Trophoblast cell (in vitro differentiated cells and primary cell): ENCODE measurements at regions not wholly inside any gene's neighbourhood (a gene's known extent, or its start where the extent isn't known, plus 50 kb on each side); places are given as distances from the start of the nearest gene placed in this dataset.

Experiments used
- DNase-seq, 2 donors: peaks; one replicate each; pipeline ENCODE4 v3.0.0-alpha.2; 2016
- H2AFZ ChIP-seq: 2 replicates; pipeline ENCODE4 v1.6.1; 2013; ENCODE audit warnings: low read length, moderate library complexity, mild to moderate bottlenecking; ENCODE audit not compliant: insufficient read depth, poor library complexity
- H2AK5ac ChIP-seq: 2 replicates; pipeline ENCODE4 v1.6.1; 2013; ENCODE audit warnings: mild to moderate bottlenecking, low read length
- H2BK120ac ChIP-seq: 2 replicates; pipeline ENCODE4 v1.6.1; 2013; ENCODE audit warnings: low read length, mild to moderate bottlenecking, moderate library complexity; ENCODE audit not compliant: insufficient read depth, poor library complexity
- H2BK12ac ChIP-seq: 2 replicates; pipeline ENCODE4 v1.6.1; 2013; ENCODE audit warnings: mild to moderate bottlenecking, low read length, moderate library complexity
- H2BK5ac ChIP-seq: 2 replicates; pipeline ENCODE4 v1.6.1; 2013; ENCODE audit warnings: low read length, low read depth, moderate library complexity, mild to moderate bottlenecking; ENCODE audit not compliant: poor library complexity
- H3K14ac ChIP-seq: 2 replicates; pipeline ENCODE4 v1.6.1; 2013; ENCODE audit warnings: mild to moderate bottlenecking, low read length
- H3K18ac ChIP-seq: 2 replicates; pipeline ENCODE4 v1.6.1; 2013; ENCODE audit warnings: mild to moderate bottlenecking, low read length
- H3K23ac ChIP-seq: 2 replicates; pipeline ENCODE4 v1.6.1; 2013; ENCODE audit warnings: low read length
- H3K27ac ChIP-seq: 2 replicates; pipeline ENCODE4 v1.5.1; 2013; ENCODE audit warnings: low read depth, mild to moderate bottlenecking, inconsistent platforms, low read length, moderate library complexity
- H3K27me3 ChIP-seq: 2 replicates; pipeline ENCODE4 v1.6.1; 2013; ENCODE audit warnings: inconsistent platforms, mild to moderate bottlenecking, low read length, moderate library complexity; ENCODE audit not compliant: insufficient read depth
- H3K36me3 ChIP-seq, 2 experiments: 1 replicate in 1 of 2; 2 replicates in 1 of 2; pipeline ENCODE4 v1.6.1; 2013; ENCODE audit warnings: low read length in 2 of 2, mild to moderate bottlenecking in 2 of 2, moderate library complexity in 1 of 2; ENCODE audit not compliant: insufficient read depth in 2 of 2, control insufficient read depth in 1 of 2
- H3K4ac ChIP-seq: 2 replicates; pipeline ENCODE4 v1.6.1; 2013; ENCODE audit warnings: low read depth, mild to moderate bottlenecking, low read length, moderate library complexity
- H3K4me1 ChIP-seq, 2 experiments: 1 replicate in 1 of 2; 2 replicates in 1 of 2; pipeline ENCODE4 v1.6.1; 2013; ENCODE audit warnings: low read length in 2 of 2, mild to moderate bottlenecking in 2 of 2, moderate library complexity in 1 of 2; ENCODE audit not compliant: insufficient read depth in 2 of 2, control insufficient read depth in 1 of 2
- H3K4me2 ChIP-seq: 2 replicates; pipeline ENCODE4 v1.6.1; 2013; ENCODE audit warnings: inconsistent platforms, mild to moderate bottlenecking, low read length, moderate library complexity
- H3K4me3 ChIP-seq: 2 replicates; pipeline ENCODE4 v1.5.1; 2013; ENCODE audit warnings: mild to moderate bottlenecking, low read depth, low read length, inconsistent platforms
- H3K79me1 ChIP-seq: one replicate; pipeline ENCODE4 v1.6.1; 2013; ENCODE audit warnings: low read length
- H3K79me2 ChIP-seq: 2 replicates; pipeline ENCODE4 v1.6.1; 2013; ENCODE audit warnings: low read length, mild to moderate bottlenecking; ENCODE audit not compliant: control insufficient read depth, insufficient read depth, poor library complexity
- H3K9ac ChIP-seq: 2 replicates; pipeline ENCODE4 v1.6.1; 2013; ENCODE audit warnings: mild to moderate bottlenecking, low read length
- H3K9me3 ChIP-seq: 2 replicates; pipeline ENCODE4 v1.6.1; 2013; ENCODE audit warnings: low read depth, mild to moderate bottlenecking, control low read depth, inconsistent platforms, low read length; ENCODE audit not compliant: insufficient read depth
- H4K12ac ChIP-seq: 2 replicates; pipeline ENCODE4 v1.6.1; 2013; ENCODE audit warnings: low read depth, mild to moderate bottlenecking, low read length, moderate library complexity
- H4K8ac ChIP-seq: 2 replicates; pipeline ENCODE4 v1.6.1; 2013; ENCODE audit warnings: low read depth, mild to moderate bottlenecking, low read length, moderate library complexity
- H4K91ac ChIP-seq: one replicate; pipeline ENCODE4 v1.6.1; 2013; ENCODE audit warnings: low read depth, mild to moderate bottlenecking, low read length, moderate library complexity
- WGBS: extraction: QIAGEN DNeasy Blood & Tissue Kit; methylation state at CpG from one replicate; pipeline ENCODE4 v1.1.7; 2013; ENCODE audit warnings: missing lambda C conversion rate; ENCODE audit not compliant: insufficient read length, insufficient coverage; ENCODE audit errors: extremely low coverage; 5-methylcytosine and 5-hydroxymethylcytosine counted together

GRCh38 chr12:84276215-84276614, 636.4 kb downstream of the SLC6A15 start:
- Histone ChIP-seq H3K79me2 (no peaks in the 10 kb centered on the region), H3K79me1 (no peaks in the 10 kb centered on the region), H2BK5ac (no peak overlapping the region), H3K9ac (no peak overlapping the region), H2AFZ (no peak overlapping the region), H2BK12ac (no peak overlapping the region), H3K9me3 (no peaks in the 10 kb centered on the region), H2BK120ac (no peak overlapping the region), H3K23ac (no peak overlapping the region), H3K4ac (no peak overlapping the region), H3K14ac (no peak overlapping the region), H4K91ac (no peak overlapping the region), H4K12ac (peak overlapping the region; percentile 43), H3K27me3 (no peaks in the 10 kb centered on the region), H3K18ac (no peak overlapping the region), H4K8ac (no peak overlapping the region), H3K36me3 (no peaks in the 10 kb centered on the region), H3K4me1 (no peaks in the 10 kb centered on the region), H3K4me2 (no peak overlapping the region), H3K4me3 (no peak overlapping the region), H3K27ac (no peak overlapping the region), H2AK5ac (no peak overlapping the region)
- no peak for DNase-seq
- WGBS: no CpG with 5 or more reads among the region's 2 CpGs

DNA sequence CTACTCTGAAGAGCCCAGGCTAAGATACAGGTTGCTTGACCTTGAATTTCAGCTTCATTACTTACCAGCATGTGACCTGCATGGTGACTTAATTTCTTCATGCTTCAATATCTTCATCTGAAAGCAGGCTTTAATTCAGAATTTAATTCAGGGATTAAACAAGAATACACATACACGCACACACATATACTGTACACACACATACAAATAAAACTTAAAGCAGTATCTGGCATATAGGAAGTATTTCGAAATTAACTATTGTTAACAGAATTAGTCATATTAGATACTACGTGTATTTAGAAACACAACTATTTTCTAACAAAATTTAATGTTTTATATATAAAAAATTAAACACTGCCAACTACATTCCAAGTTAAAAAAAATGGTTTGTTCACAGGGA, 640.3 kb downstream of the SLC6A15 start:
- H3K9ac ChIP-seq: no peak overlapping the region
- H2BK120ac ChIP-seq: no peak overlapping the region
- H2AFZ ChIP-seq: no peak overlapping the region
- no peak overlapping the region for H2BK5ac ChIP-seq
- H2AK5ac ChIP-seq: no peak overlapping the region
- no peaks in the 10 kb centered on the region for H3K79me1 ChIP-seq
- H3K27me3 ChIP-seq: no peaks in the 10 kb centered on the region
- no peak overlapping the region for H3K4me2 ChIP-seq
- DNase-seq: no peak
- H3K4me1 ChIP-seq: peaks cover 0 to 2% of the 10 kb centered on the region in 2 experiments
- no peak overlapping the region for H4K12ac ChIP-seq
- H3K18ac ChIP-seq: no peak overlapping the region
- no peak overlapping the region for H3K4me3 ChIP-seq
- H2BK12ac ChIP-seq: no peak overlapping the region
- H3K36me3 ChIP-seq: no peaks in the 10 kb centered on the region
- no peak overlapping the region for H4K91ac ChIP-seq
- WGBS: no CpG with 5 or more reads among the region's 3 CpGs
- H3K27ac ChIP-seq: no peak overlapping the region
- no peaks in the 10 kb centered on the region for H3K79me2 ChIP-seq
- H3K4ac ChIP-seq: no peak overlapping the region
- H3K9me3 ChIP-seq: no peaks in the 10 kb centered on the region
- no peak overlapping the region for H4K8ac ChIP-seq
- H3K14ac ChIP-seq: no peak overlapping the region
- H3K23ac ChIP-seq: no peak overlapping the region

GRCh38 chr12:84270470-84271140, 642.0 kb downstream of the SLC6A15 start:
- no CpG with 5 or more reads among the region's 8 CpGs for WGBS
- H3K23ac ChIP-seq: peak overlapping the region; percentile 58
- no peaks in the 10 kb centered on the region for H3K79me2 ChIP-seq
- no peak overlapping the region for H4K12ac ChIP-seq
- no peak overlapping the region for H3K9ac ChIP-seq
- no peak overlapping the region for H3K4me3 ChIP-seq
- H3K27ac ChIP-seq: no peak overlapping the region
- H2AFZ ChIP-seq: no peak overlapping the region
- no peak overlapping the region for H4K91ac ChIP-seq
- no peak overlapping the region for H2BK12ac ChIP-seq
- no peaks in the 10 kb centered on the region for H3K27me3 ChIP-seq
- peaks cover 0 to 2% of the 10 kb centered on the region in 2 experiments for H3K4me1 ChIP-seq
- no peaks in the 10 kb centered on the region for H3K9me3 ChIP-seq
- no peak overlapping the region for H2AK5ac ChIP-seq
- no peaks in the 10 kb centered on the region for H3K79me1 ChIP-seq
- H3K18ac ChIP-seq: no peak overlapping the region
- no peak overlapping the region for H3K14ac ChIP-seq
- H3K36me3 ChIP-seq: no peaks in the 10 kb centered on the region
- no peak overlapping the region for H3K4me2 ChIP-seq
- no peak overlapping the region for H2BK5ac ChIP-seq
- no peak overlapping the region for H3K4ac ChIP-seq
- no peak overlapping the region for H2BK120ac ChIP-seq
- no peak for DNase-seq
- H4K8ac ChIP-seq: no peak overlapping the region

DNA sequence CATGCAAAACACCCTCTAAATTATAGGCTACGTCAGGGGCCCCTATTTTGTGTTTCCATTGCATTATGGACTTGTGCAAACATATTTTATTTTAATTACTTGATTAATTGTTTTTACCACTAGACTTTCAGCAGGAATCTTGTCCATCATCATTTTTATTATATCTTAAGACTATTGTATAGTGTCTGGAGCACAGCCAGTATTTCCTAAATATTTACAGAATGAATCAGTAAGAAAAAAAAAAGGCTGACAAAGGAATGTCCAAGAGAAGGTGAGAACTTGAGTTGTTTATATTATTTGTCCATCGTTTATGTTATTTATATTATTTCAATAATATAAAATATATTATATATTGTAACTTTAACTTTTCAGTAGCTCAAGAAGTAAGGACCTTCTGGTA, 664.7 kb downstream of the SLC6A15 start:
- H2BK12ac ChIP-seq: no peak overlapping the region
- H3K27ac ChIP-seq: no peak overlapping the region
- no peak overlapping the region for H3K4me3 ChIP-seq
- no peak overlapping the region for H4K12ac ChIP-seq
- no peak overlapping the region for H4K91ac ChIP-seq
- H3K79me2 ChIP-seq: no peaks in the 10 kb centered on the region
- no peak overlapping the region for H3K4ac ChIP-seq
- H2BK120ac ChIP-seq: no peak overlapping the region
- no peak overlapping the region for H2AFZ ChIP-seq
- H3K9ac ChIP-seq: no peak overlapping the region
- WGBS: no CpG with 5 or more reads among the region's 2 CpGs
- H3K79me1 ChIP-seq: no peaks in the 10 kb centered on the region
- no peak overlapping the region for H2BK5ac ChIP-seq
- no peak overlapping the region for H2AK5ac ChIP-seq
- peaks cover 0 to 2% of the 10 kb centered on the region in 2 experiments for H3K36me3 ChIP-seq
- no peak overlapping the region for H4K8ac ChIP-seq
- H3K9me3 ChIP-seq: no peaks in the 10 kb centered on the region
- no peak overlapping the region for H3K23ac ChIP-seq
- no peak overlapping the region for H3K14ac ChIP-seq
- H3K18ac ChIP-seq: no peak overlapping the region
- DNase-seq: no peak
- H3K27me3 ChIP-seq: no peaks in the 10 kb centered on the region
- no peak overlapping the region for H3K4me2 ChIP-seq
- H3K4me1 ChIP-seq: no peaks in the 10 kb centered on the region
